GM12864 (cell line): ENCODE measurements at regions not wholly inside any gene's neighbourhood (a gene's known extent, or its start where the extent isn't known, plus 50 kb on each side); places are given as distances from the start of the nearest gene placed in this dataset.

Experiments
- DNase-seq: peaks from one replicate; pipeline ENCODE4 v3.0.0-alpha.2; 2011; ENCODE audit warnings: low read depth
- H3K4me3 ChIP-seq: 2 replicates; pipeline ENCODE4 v1.5.1; 2011; ENCODE audit warnings: mild to moderate bottlenecking, low read depth, low read length, control low read depth
- TF ChIP-seq, protein P1 (sequence below): IDR thresholded peaks from 2 replicates; pipeline ENCODE4 v1.5.1; 2011; ENCODE audit warnings: low read depth, mild to moderate bottlenecking, moderate library complexity, low read length, control low read depth, inconsistent platforms; ENCODE audit errors: missing control alignments

DNA sequence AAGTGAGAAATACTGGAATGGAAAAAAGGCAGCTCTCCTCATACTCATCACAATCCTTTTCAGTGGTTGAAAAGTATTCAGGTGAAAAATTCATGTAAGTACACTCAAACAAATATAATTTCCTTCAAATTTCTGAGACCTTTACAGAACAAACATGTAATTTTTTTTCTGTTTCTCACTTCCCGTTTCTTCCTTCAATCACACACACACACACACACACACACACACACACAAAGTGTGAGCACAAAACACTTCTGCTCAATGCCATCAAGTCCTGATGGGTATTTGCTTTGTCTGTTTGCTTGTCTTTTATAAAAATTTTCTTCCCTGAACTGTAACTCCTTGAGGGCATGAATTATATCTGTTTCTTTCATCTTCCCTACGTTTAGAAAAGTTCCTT, 110.6 kb downstream of the LIG4 start:
- no peak for DNase-seq
- H3K4me3 ChIP-seq: no peak overlapping the region
- TF ChIP-seq, protein P1, sequence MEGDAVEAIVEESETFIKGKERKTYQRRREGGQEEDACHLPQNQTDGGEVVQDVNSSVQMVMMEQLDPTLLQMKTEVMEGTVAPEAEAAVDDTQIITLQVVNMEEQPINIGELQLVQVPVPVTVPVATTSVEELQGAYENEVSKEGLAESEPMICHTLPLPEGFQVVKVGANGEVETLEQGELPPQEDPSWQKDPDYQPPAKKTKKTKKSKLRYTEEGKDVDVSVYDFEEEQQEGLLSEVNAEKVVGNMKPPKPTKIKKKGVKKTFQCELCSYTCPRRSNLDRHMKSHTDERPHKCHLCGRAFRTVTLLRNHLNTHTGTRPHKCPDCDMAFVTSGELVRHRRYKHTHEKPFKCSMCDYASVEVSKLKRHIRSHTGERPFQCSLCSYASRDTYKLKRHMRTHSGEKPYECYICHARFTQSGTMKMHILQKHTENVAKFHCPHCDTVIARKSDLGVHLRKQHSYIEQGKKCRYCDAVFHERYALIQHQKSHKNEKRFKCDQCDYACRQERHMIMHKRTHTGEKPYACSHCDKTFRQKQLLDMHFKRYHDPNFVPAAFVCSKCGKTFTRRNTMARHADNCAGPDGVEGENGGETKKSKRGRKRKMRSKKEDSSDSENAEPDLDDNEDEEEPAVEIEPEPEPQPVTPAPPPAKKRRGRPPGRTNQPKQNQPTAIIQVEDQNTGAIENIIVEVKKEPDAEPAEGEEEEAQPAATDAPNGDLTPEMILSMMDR: no peak

DNA sequence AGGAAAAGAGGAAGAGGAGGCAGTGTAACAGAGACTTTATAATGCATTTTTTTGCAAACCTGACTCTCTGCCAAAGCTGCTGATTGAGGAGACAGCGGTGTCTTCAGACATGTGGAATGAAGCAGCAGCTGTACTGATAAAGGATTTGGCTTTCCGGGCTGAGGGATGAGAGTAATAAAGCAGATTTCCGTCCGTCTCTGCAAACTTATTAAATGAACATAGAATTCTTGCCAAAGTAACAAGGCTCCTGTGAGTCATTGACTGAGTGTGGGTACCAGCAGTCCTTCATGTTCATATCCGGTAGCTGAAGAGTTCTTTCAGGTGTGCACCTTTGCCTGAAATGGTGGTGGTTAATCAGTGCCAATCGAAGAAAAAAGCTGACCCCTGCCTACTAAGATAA, 112.6 kb downstream of the LIG4 start:
- DNase-seq: no peak
- no peak overlapping the region for H3K4me3 ChIP-seq
- TF ChIP-seq, protein P1: no peak

DNA sequence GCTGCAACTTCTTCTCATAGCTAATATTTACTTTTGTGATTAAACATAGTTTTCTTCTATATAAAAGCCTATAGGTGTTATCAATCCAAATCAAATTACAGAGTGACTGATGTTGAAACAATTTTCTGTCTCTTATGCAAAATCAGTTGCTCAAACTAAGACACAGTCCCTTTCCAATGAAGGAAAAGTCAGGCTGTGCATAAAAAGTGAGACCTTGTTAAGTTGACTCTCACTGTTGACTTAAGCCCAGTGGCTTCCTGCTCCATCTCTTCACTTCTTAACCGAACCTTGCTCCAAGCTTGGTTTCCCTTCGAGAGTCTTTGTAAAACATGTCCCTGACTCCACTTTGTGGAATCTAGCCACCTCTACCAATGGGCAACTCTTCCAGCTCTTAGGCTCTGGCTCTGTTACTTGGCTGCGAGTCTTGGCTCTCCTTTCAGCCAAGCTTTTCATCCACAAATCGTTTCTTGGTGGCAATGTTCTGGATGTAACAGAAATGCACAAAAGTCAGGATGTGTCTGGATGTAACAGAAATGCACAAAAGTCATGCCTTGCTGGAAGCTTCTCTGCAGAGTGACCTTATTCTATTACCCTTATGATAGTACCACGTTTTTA, 118.9 kb downstream of the LIG4 start:
- no peak for DNase-seq
- H3K4me3 ChIP-seq: no peak overlapping the region
- TF ChIP-seq, protein P1: no peak

DNA sequence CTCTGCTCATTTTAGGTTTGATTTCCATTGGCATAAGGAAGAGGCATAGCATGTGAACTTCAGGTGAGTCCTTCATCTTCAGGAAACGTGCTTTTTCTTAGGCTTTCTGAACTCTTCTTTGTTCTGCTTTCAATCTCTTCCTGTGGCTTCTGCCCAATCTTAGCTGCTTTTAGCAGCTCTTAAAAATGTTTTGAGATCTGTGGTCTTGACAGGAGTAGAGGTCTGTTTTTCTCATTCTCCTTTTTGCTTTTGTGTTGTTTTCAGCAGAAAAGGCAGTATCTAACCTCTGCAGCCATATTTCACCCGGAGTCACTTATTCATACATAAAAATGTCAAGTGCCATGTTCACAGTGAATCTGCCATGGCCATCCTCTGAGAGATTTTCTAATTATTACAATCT, 120.3 kb downstream of the LIG4 start:
- no peak for DNase-seq
- H3K4me3 ChIP-seq: no peak overlapping the region

DNA sequence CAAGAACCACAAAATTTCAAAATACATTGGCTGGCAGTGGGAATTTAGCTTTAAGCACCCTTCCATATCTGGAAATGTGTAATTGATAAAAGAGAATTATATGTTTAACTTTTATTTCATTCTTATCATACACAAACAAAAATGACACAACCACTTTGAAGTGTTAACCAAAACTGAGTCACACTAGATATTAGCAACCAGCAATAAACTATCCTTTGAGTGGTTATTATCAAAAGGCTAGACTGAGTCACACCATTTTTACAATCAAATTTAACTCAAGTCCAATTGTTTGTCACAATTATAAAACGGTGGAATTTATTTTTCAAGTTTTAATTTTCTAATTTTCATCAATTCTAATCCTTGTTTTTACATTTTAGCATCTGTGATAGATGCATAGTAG, 121.7 kb downstream of the LIG4 start:
- TF ChIP-seq, protein P1: no peak
- DNase-seq: no peak
- no peak overlapping the region for H3K4me3 ChIP-seq

More for the DNA sequence above, 120.3 kb downstream of the LIG4 start:
- TF ChIP-seq, protein P1: no peak

DNA sequence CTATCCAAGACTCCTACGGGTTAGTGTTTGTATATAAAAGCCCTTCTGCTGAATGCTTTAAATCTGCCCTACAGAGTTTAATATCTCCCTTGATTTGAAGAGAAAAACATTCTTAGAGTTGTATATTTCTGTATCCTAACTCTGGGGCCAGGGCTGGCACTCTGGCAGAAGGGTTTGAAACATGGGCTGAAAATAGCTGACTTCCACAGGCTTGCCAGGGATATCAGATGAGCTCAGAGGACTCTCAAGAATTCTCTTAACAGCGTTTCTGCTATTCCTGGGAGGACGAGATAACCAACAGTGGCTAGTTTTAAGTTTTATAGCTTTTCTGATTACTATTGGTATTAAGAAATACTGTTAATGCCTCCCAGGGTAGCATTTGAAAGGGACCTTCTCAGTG, 127.5 kb downstream of the LIG4 start:
- H3K4me3 ChIP-seq: no peak overlapping the region
- DNase-seq: no peak
- TF ChIP-seq, protein P1: no peak

DNA sequence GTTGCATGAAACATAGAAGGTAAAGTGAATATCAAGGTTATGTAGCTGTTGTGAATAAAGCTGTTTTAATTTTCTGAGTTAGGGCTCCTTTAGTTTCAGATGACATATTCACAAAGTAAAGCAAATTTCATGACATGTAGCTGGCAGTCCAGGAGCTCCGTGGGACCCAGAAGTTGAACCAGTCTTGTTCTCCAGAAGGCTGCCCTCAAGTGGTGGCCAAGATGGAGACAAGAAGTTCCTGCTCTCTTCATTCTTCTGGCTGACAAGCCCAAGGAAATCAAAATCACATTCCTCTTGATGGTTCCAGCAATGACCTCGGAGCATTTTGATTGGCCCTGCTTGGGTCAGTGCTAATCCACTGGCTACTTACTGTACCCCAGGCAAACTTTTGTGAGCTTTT, 128.7 kb downstream of the LIG4 start:
- no peak overlapping the region for H3K4me3 ChIP-seq
- DNase-seq: no peak
- TF ChIP-seq, protein P1: no peak
